Myocyte (in vitro differentiated cells): ENCODE measurements at regions not wholly inside any gene's neighbourhood (a gene's known extent, or its start where the extent isn't known, plus 50 kb on each side); places are given as distances from the start of the nearest gene placed in this dataset.

ENCODE experiments used
- DNase-seq: peaks from one replicate; pipeline ENCODE4 v3.0.0-alpha.2; 2012; ENCODE audit warnings: low read depth

GRCh38 chr1:177488722-177489121, 318.0 kb downstream of the BRINP2 start:
- no peak for DNase-seq

- DNase-seq: no peak
Observed at GRCh38 chr1:177487481-177487880, 316.7 kb downstream of the BRINP2 start.

- no peak for DNase-seq
Observed at GRCh38 chr1:177480741-177481305, 310.1 kb downstream of the BRINP2 start.

GRCh38 chr1:177479600-177479999, 308.8 kb downstream of the BRINP2 start:
- no peak for DNase-seq

- DNase-seq: no peak
Observed at GRCh38 chr1:177476676-177477075, 305.9 kb downstream of the BRINP2 start.

GRCh38 chr1:177472567-177472966, 301.8 kb downstream of the BRINP2 start:
- no peak for DNase-seq

GRCh38 chr1:177471244-177471643, 300.5 kb downstream of the BRINP2 start:
- DNase-seq: peak; percentile 21

GRCh38 chr1:177469519-177469918, 298.8 kb downstream of the BRINP2 start:
- DNase-seq: no peak

GRCh38 chr1:177466286-177466685, 295.5 kb downstream of the BRINP2 start:
- DNase-seq: no peak

GRCh38 chr1:177464686-177465085, 293.9 kb downstream of the BRINP2 start:
- DNase-seq: no peak

GRCh38 chr1:177451191-177451590, 280.4 kb downstream of the BRINP2 start:
- no peak for DNase-seq

- peak; percentile 22 for DNase-seq
Observed at GRCh38 chr1:177448652-177449357, 278.0 kb downstream of the BRINP2 start.

- no peak for DNase-seq
Observed at GRCh38 chr1:177448036-177448615, 277.4 kb downstream of the BRINP2 start.

GRCh38 chr1:177444997-177445746, 274.4 kb downstream of the BRINP2 start:
- DNase-seq: peak; percentile 17

- no peak for DNase-seq
Observed at GRCh38 chr1:177443003-177443402, 272.2 kb downstream of the BRINP2 start.

- DNase-seq: no peak
Observed at GRCh38 chr1:177442584-177442983, 271.8 kb downstream of the BRINP2 start.

GRCh38 chr1:177441281-177441680, 270.5 kb downstream of the BRINP2 start:
- no peak for DNase-seq

GRCh38 chr1:177440821-177441220, 270.1 kb downstream of the BRINP2 start:
- no peak for DNase-seq

GRCh38 chr1:177439301-177439700, 268.5 kb downstream of the BRINP2 start:
- no peak for DNase-seq

- no peak for DNase-seq
Observed at GRCh38 chr1:177435364-177435763, 264.6 kb downstream of the BRINP2 start.

GRCh38 chr1:177432897-177433296, 262.1 kb downstream of the BRINP2 start:
- DNase-seq: no peak

GRCh38 chr1:177431123-177431522, 260.4 kb downstream of the BRINP2 start:
- DNase-seq: no peak
